H9 (cell line): ENCODE measurements at regions not wholly inside any gene's neighbourhood (a gene's known extent, or its start where the extent isn't known, plus 50 kb on each side); places are given as distances from the start of the nearest gene placed in this dataset.

Source experiments
- DNase-seq: peaks from one replicate; pipeline ENCODE4 v3.0.0-alpha.2; 2017
- H2AFZ ChIP-seq: one replicate; pipeline ENCODE4 v1.6.1; 2013; ENCODE audit warnings: mild to moderate bottlenecking, low read length, control low read depth, moderate library complexity
- H2AK5ac ChIP-seq: 2 replicates; pipeline ENCODE4 v1.6.1; 2013; ENCODE audit warnings: low read length, control low read depth, mixed read lengths; ENCODE audit not compliant: insufficient read length
- H2BK120ac ChIP-seq: one replicate; pipeline ENCODE4 v1.6.1; 2013; ENCODE audit warnings: low read depth, mild to moderate bottlenecking, low read length, control low read depth, inconsistent platforms; ENCODE audit not compliant: poor library complexity, severe bottlenecking
- H2BK12ac ChIP-seq: 2 replicates; pipeline ENCODE4 v1.6.1; 2013; ENCODE audit warnings: low read length, control low read depth, mixed read lengths, low read depth; ENCODE audit not compliant: insufficient read length
- H2BK15ac ChIP-seq: 2 replicates; pipeline ENCODE4 v1.6.1; 2013; ENCODE audit warnings: low read depth, low read length, control low read depth
- H2BK20ac ChIP-seq: one replicate; pipeline ENCODE4 v1.6.1; 2013; ENCODE audit warnings: low read depth, mild to moderate bottlenecking, low read length, control low read depth, inconsistent platforms; ENCODE audit not compliant: poor library complexity, severe bottlenecking
- H2BK5ac ChIP-seq: 2 replicates; pipeline ENCODE4 v1.6.1; 2013; ENCODE audit warnings: low read length, control low read depth, mixed read lengths; ENCODE audit not compliant: insufficient read length
- H3K14ac ChIP-seq: 2 replicates; pipeline ENCODE4 v1.6.1; 2013; ENCODE audit warnings: low read length, control low read depth; ENCODE audit not compliant: insufficient read depth
- H3K18ac ChIP-seq: 2 replicates; pipeline ENCODE4 v1.6.1; 2013; ENCODE audit warnings: low read depth, mild to moderate bottlenecking, mixed read lengths, low read length, control low read depth; ENCODE audit not compliant: insufficient read length
- H3K23ac ChIP-seq: 2 replicates; pipeline ENCODE4 v1.6.1; 2013; ENCODE audit warnings: low read length, control low read depth, mixed read lengths, low read depth; ENCODE audit not compliant: insufficient read length
- H3K23me2 ChIP-seq: 2 replicates; pipeline ENCODE4 v1.6.1; 2013; ENCODE audit warnings: low read depth, mild to moderate bottlenecking, mixed read lengths, low read length, control low read depth; ENCODE audit not compliant: insufficient read length, poor library complexity, severe bottlenecking
- H3K27ac ChIP-seq: 2 replicates; pipeline ENCODE4 v1.5.1; 2013; ENCODE audit warnings: low read length, control low read depth, mixed read lengths, low read depth; ENCODE audit not compliant: insufficient read length
- H3K27me3 ChIP-seq: 2 replicates; pipeline ENCODE4 v1.6.1; 2013; ENCODE audit warnings: low read length, control low read depth, inconsistent platforms; ENCODE audit not compliant: insufficient read depth
- H3K4ac ChIP-seq: 2 replicates; pipeline ENCODE4 v1.6.1; 2013; ENCODE audit warnings: low read depth, mild to moderate bottlenecking, control low read depth, inconsistent platforms, low read length, moderate library complexity
- H3K4me1 ChIP-seq: 2 replicates; pipeline ENCODE4 v1.6.1; 2013; ENCODE audit warnings: low read length, control low read depth, inconsistent platforms; ENCODE audit not compliant: insufficient read depth
- H3K4me2 ChIP-seq: 2 replicates; pipeline ENCODE4 v1.6.1; 2013; ENCODE audit warnings: low read length, control low read depth, mixed read lengths; ENCODE audit not compliant: insufficient read length, insufficient read depth
- H3K56ac ChIP-seq: 2 replicates; pipeline ENCODE4 v1.6.1; 2013; ENCODE audit warnings: low read depth, mild to moderate bottlenecking, mixed read lengths, low read length, control low read depth; ENCODE audit not compliant: insufficient read length
- H3K79me1 ChIP-seq: 2 replicates; pipeline ENCODE4 v1.6.1; 2013; ENCODE audit warnings: low read depth, mild to moderate bottlenecking, moderate library complexity, low read length, control low read depth, inconsistent platforms; ENCODE audit not compliant: insufficient read depth, poor library complexity, severe bottlenecking
- H3K79me2 ChIP-seq: 2 replicates; pipeline ENCODE4 v1.6.1; 2013; ENCODE audit warnings: low read length, control low read depth, inconsistent platforms; ENCODE audit not compliant: insufficient read depth
- H3K9ac ChIP-seq: 2 replicates; pipeline ENCODE4 v1.6.1; 2013; ENCODE audit warnings: low read length, control low read depth, mixed read lengths; ENCODE audit not compliant: insufficient read length; ENCODE audit errors: extremely low read depth
- H3K9me3 ChIP-seq: one replicate; pipeline ENCODE4 v1.6.1; 2013; ENCODE audit warnings: low read depth, low read length, inconsistent platforms; ENCODE audit not compliant: control insufficient read depth
- H3T11ph ChIP-seq: one replicate; pipeline ENCODE4 v1.6.1; 2013; ENCODE audit warnings: mild to moderate bottlenecking, low read length, control low read depth, inconsistent platforms
- H4K20me1 ChIP-seq: one replicate; pipeline ENCODE4 v1.6.1; 2013; ENCODE audit not compliant: control insufficient read depth, insufficient read length, insufficient read depth
- H4K5ac ChIP-seq: 2 replicates; pipeline ENCODE4 v1.6.1; 2013; ENCODE audit warnings: low read depth, mild to moderate bottlenecking, mixed read lengths, low read length, control low read depth; ENCODE audit not compliant: insufficient read length
- H4K8ac ChIP-seq: replicated peaks from 2 replicates; pipeline ENCODE4 v1.6.1; 2013; ENCODE audit warnings: low read length, control low read depth, mixed read lengths, low read depth; ENCODE audit not compliant: insufficient read length
- H4K91ac ChIP-seq: 2 replicates; pipeline ENCODE4 v1.6.1; 2013; ENCODE audit warnings: low read depth, mild to moderate bottlenecking, moderate library complexity, mixed read lengths, low read length, control low read depth; ENCODE audit not compliant: insufficient read length
- H3K27ac Mint-ChIP-seq, 3 experiments: 2 replicates in 2 of 3; 3 replicates in 1 of 3; pipeline ENCODE4 v1.8.0; 2020 to 2021; ENCODE audit warnings: mixed read lengths in 3 of 3, mild to moderate bottlenecking in 1 of 3, moderate library complexity in 1 of 3
- H3K27me3 Mint-ChIP-seq: 2 replicates; pipeline ENCODE4 v1.8.0; 2021; ENCODE audit warnings: low read depth, mild to moderate bottlenecking, moderate library complexity, mixed read lengths
- H3K36me3 Mint-ChIP-seq, 3 experiments: 2 replicates in 2 of 3; 3 replicates in 1 of 3; pipeline ENCODE4 v1.8.0; 2020 to 2021; ENCODE audit warnings: low read depth in 3 of 3, mixed read lengths in 3 of 3; ENCODE audit not compliant: insufficient read depth in 1 of 3
- H3K4me1 Mint-ChIP-seq, 2 experiments: 2 replicates each; pipeline ENCODE4 v1.8.0; 2020; ENCODE audit warnings: mixed read lengths in 2 of 2
- H3K4me3 Mint-ChIP-seq, 2 experiments: 2 replicates in 1 of 2; 3 replicates in 1 of 2; pipeline ENCODE4 v1.8.0; 2020 to 2021; ENCODE audit warnings: mild to moderate bottlenecking in 2 of 2, mixed read lengths in 2 of 2, moderate library complexity in 1 of 2
- H3K9me3 Mint-ChIP-seq, 2 experiments: 2 replicates in 1 of 2; 3 replicates in 1 of 2; pipeline ENCODE4 v1.8.0; 2020; ENCODE audit warnings: mild to moderate bottlenecking in 2 of 2, mixed read lengths in 2 of 2, moderate library complexity in 1 of 2
- TF ChIP-seq, protein P1 (sequence below): fragments of 200-600 bp; sonication (generic); conservative IDR thresholded peaks from 3 replicates; pipeline ENCODE4 v1.8.0; 2021; ENCODE audit warnings: antibody characterized with exemption, mild to moderate bottlenecking

DNA sequence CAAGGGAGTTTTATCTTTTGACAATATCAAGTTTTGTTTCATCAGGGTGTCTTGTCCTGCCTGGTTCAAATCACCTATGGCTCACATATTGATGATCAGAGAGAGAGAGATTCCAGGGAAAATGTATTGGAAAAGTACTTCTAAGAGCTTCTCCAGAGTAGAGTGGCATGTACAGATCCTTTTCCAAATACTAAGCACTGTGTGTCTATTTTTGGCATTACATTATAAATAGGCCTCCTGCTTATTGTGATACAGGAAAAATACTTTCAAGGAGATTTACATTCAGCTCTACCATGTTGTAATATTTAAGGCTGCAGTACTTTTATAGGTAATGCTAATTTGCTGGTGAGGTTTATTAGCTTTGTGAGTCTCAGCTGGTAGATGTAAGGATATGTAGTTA lies 100.8 kb downstream of the DCK start:
- no peak overlapping the region for H2BK12ac ChIP-seq
- H3K4me1 Mint-ChIP-seq, result peaks cover 15% of the 10 kb centered on the region in 2 experiments

More for the DNA sequence above, 100.8 kb downstream of the DCK start:
- H2BK5ac ChIP-seq, result no peak overlapping the region
- Mint-ChIP-seq H3K36me3 (peaks cover 0 to 17% (median 12%) of the 10 kb centered on the region in 3 experiments; a peak in 6 of 7 replicates), H3K27ac (no peak overlapping the region), H3K9me3 (peaks cover 17 to 22% of the 10 kb centered on the region in 2 experiments), H3K4me3 (no peak overlapping the region), H3K27me3 (no peaks in the 10 kb centered on the region; the same call in 1 of the 2 replicates)
- H3K9me3 ChIP-seq, result no peaks in the 10 kb centered on the region
- no peak overlapping the region for H3K27ac ChIP-seq
- no peak overlapping the region for H3K23ac ChIP-seq
- no peak overlapping the region for H2BK120ac ChIP-seq
- TF ChIP-seq, protein P1, sequence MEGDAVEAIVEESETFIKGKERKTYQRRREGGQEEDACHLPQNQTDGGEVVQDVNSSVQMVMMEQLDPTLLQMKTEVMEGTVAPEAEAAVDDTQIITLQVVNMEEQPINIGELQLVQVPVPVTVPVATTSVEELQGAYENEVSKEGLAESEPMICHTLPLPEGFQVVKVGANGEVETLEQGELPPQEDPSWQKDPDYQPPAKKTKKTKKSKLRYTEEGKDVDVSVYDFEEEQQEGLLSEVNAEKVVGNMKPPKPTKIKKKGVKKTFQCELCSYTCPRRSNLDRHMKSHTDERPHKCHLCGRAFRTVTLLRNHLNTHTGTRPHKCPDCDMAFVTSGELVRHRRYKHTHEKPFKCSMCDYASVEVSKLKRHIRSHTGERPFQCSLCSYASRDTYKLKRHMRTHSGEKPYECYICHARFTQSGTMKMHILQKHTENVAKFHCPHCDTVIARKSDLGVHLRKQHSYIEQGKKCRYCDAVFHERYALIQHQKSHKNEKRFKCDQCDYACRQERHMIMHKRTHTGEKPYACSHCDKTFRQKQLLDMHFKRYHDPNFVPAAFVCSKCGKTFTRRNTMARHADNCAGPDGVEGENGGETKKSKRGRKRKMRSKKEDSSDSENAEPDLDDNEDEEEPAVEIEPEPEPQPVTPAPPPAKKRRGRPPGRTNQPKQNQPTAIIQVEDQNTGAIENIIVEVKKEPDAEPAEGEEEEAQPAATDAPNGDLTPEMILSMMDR, result no peak
- H4K20me1 ChIP-seq, result no peaks in the 10 kb centered on the region
- no peak overlapping the region for H3K14ac ChIP-seq
- H4K8ac ChIP-seq, result no peak overlapping the region
- no peak overlapping the region for H2BK15ac ChIP-seq
- no peak overlapping the region for H3T11ph ChIP-seq
- H2BK20ac ChIP-seq, result no peak overlapping the region
- H3K23me2 ChIP-seq, result no peaks in the 10 kb centered on the region
- H3K79me2 ChIP-seq, result no peaks in the 10 kb centered on the region
- no peak overlapping the region for H2AFZ ChIP-seq
- H3K4me1 ChIP-seq, result no peaks in the 10 kb centered on the region
- H3K18ac ChIP-seq, result no peak overlapping the region
- H3K4ac ChIP-seq, result no peak overlapping the region
- no peak overlapping the region for H2AK5ac ChIP-seq
- H3K27me3 ChIP-seq, result no peaks in the 10 kb centered on the region
- no peak overlapping the region for H4K5ac ChIP-seq
- H3K79me1 ChIP-seq, result no peaks in the 10 kb centered on the region
- no peak for DNase-seq
- no peak overlapping the region for H3K4me2 ChIP-seq
- no peak overlapping the region for H3K56ac ChIP-seq
- no peak overlapping the region for H3K9ac ChIP-seq
- no peak overlapping the region for H4K91ac ChIP-seq
